GM19467 (cell line): ENCODE measurements at regions not wholly inside any gene's neighbourhood (a gene's known extent, or its start where the extent isn't known, plus 50 kb on each side); places are given as distances from the start of the nearest gene placed in this dataset.

Experiments
- ATAC-seq: cut with Tn5 transposase; IDR thresholded peaks from one replicate; pipeline ENCODE4 v1.9.1; 2021; ENCODE audit warnings: mild to moderate bottlenecking, moderate library complexity; ENCODE audit not compliant: unreplicated experiment

GRCh38 chr15:91516866-91517265 lies 336.6 kb upstream of the SLCO3A1 start:
- ATAC-seq, result no peak

GRCh38 chr15:91517491-91518200 lies 335.9 kb upstream of the SLCO3A1 start:
- no peak for ATAC-seq

GRCh38 chr15:91520850-91521249 lies 332.7 kb upstream of the SLCO3A1 start:
- no peak for ATAC-seq

- ATAC-seq, result no peak
These were observed 332.0 kb upstream of the SLCO3A1 start for GRCh38 chr15:91521548-91521947.

GRCh38 chr15:91521996-91522395 lies 331.5 kb upstream of the SLCO3A1 start:
- no peak for ATAC-seq

GRCh38 chr15:91522605-91523332 lies 330.7 kb upstream of the SLCO3A1 start:
- no peak for ATAC-seq

GRCh38 chr15:91523596-91523995 lies 329.9 kb upstream of the SLCO3A1 start:
- no peak for ATAC-seq

- no peak for ATAC-seq
These were observed 329.0 kb upstream of the SLCO3A1 start for GRCh38 chr15:91524534-91524933.

GRCh38 chr15:91525751-91526150 lies 327.8 kb upstream of the SLCO3A1 start:
- ATAC-seq, result no peak

GRCh38 chr15:91526424-91526823 lies 327.1 kb upstream of the SLCO3A1 start:
- no peak for ATAC-seq

- ATAC-seq, result no peak
These were observed 324.7 kb upstream of the SLCO3A1 start for GRCh38 chr15:91528801-91529200.

- ATAC-seq, result no peak
These were observed 324.0 kb upstream of the SLCO3A1 start for GRCh38 chr15:91529534-91529933.

GRCh38 chr15:91530279-91530678 lies 323.2 kb upstream of the SLCO3A1 start:
- ATAC-seq, result no peak

GRCh38 chr15:91530956-91531582 lies 322.4 kb upstream of the SLCO3A1 start:
- no peak for ATAC-seq

GRCh38 chr15:91534235-91534634 lies 319.3 kb upstream of the SLCO3A1 start:
- ATAC-seq, result no peak

- no peak for ATAC-seq
These were observed 318.5 kb upstream of the SLCO3A1 start for GRCh38 chr15:91534976-91535375.

GRCh38 chr15:91535856-91536500 lies 317.5 kb upstream of the SLCO3A1 start:
- ATAC-seq, result no peak

- ATAC-seq, result no peak
These were observed 315.7 kb upstream of the SLCO3A1 start for GRCh38 chr15:91537856-91538255.

GRCh38 chr15:91538782-91539181 lies 314.7 kb upstream of the SLCO3A1 start:
- ATAC-seq, result no peak

GRCh38 chr15:91541286-91541685 lies 312.2 kb upstream of the SLCO3A1 start:
- no peak for ATAC-seq

- ATAC-seq, result no peak
These were observed 311.3 kb upstream of the SLCO3A1 start for GRCh38 chr15:91542226-91542625.

GRCh38 chr15:91547356-91547755 lies 306.2 kb upstream of the SLCO3A1 start:
- ATAC-seq, result no peak
